ENCODE measurements at regions not wholly inside any gene's neighbourhood (a gene's known extent, or its start where the extent isn't known, plus 50 kb on each side); places are given as distances from the start of the nearest gene placed in this dataset.
"Not testable (repeated sequence)": the region's sequence is repeated elsewhere in the genome, so short reads cannot be mapped to it uniquely, and the experiment has no call there.

GRCh38 chr1:94668528-94668927 is 127.0 kb upstream of the F3 start:
- no peak for DNase-seq

- no peak for DNase-seq
Observed at GRCh38 chr1:94667818-94668217, 126.3 kb upstream of the F3 start.

- no peak for DNase-seq
Observed at GRCh38 chr1:94666797-94667196, 125.2 kb upstream of the F3 start.

GRCh38 chr1:94661431-94661932 is 119.9 kb upstream of the F3 start:
- DNase-seq, result no peak

GRCh38 chr1:94660994-94661393 is 119.4 kb upstream of the F3 start:
- no peak for DNase-seq

- no peak for DNase-seq
Observed at GRCh38 chr1:94660258-94660657, 118.7 kb upstream of the F3 start.

- not testable (repeated sequence) for DNase-seq
Observed at GRCh38 chr1:94659202-94659601, 117.6 kb upstream of the F3 start.

- DNase-seq, result no peak
Observed at GRCh38 chr1:94658221-94658620, 116.7 kb upstream of the F3 start.

GRCh38 chr1:94657776-94658175 is 116.2 kb upstream of the F3 start:
- not testable (repeated sequence) for DNase-seq

- DNase-seq, result no peak
Observed at GRCh38 chr1:94656967-94657366, 115.4 kb upstream of the F3 start.

- DNase-seq, result no peak
Observed at GRCh38 chr1:94654919-94655318, 113.4 kb upstream of the F3 start.

GRCh38 chr1:94654459-94654858 is 112.9 kb upstream of the F3 start:
- no peak for DNase-seq

GRCh38 chr1:94654031-94654430 is 112.5 kb upstream of the F3 start:
- no peak for DNase-seq

- DNase-seq, result no peak
Observed at GRCh38 chr1:94653454-94653853, 111.9 kb upstream of the F3 start.

GRCh38 chr1:94651076-94651475 is 109.5 kb upstream of the F3 start:
- DNase-seq, result no peak

GRCh38 chr1:94650301-94650700 is 108.7 kb upstream of the F3 start:
- DNase-seq, result no peak

GRCh38 chr1:94648225-94649007 is 106.9 kb upstream of the F3 start:
- no peak for DNase-seq

- DNase-seq, result no peak
Observed at GRCh38 chr1:94646786-94647555, 105.4 kb upstream of the F3 start.

GRCh38 chr1:94646141-94646643 is 104.6 kb upstream of the F3 start:
- no peak for DNase-seq

GRCh38 chr1:94644352-94644751 is 102.8 kb upstream of the F3 start:
- DNase-seq, result no peak

- no peak for DNase-seq
Observed at GRCh38 chr1:94643819-94644218, 102.3 kb upstream of the F3 start.

- no peak for DNase-seq
Observed at GRCh38 chr1:94642617-94643321, 101.2 kb upstream of the F3 start.

- DNase-seq, result no peak
Observed at GRCh38 chr1:94641990-94642389, 100.4 kb upstream of the F3 start.
